ENCODE measurements at regions not wholly inside any gene's neighbourhood (a gene's known extent, or its start where the extent isn't known, plus 50 kb on each side); places are given as distances from the start of the nearest gene placed in this dataset.

GRCh38 chr2:212607080-212607479, 68.5 kb upstream of the ERBB4 start:
- no peak overlapping the region for H3K4me3 ChIP-seq
- no peak for DNase-seq
- intact Hi-C loops (cut with DNase I; ENCODE audit: low total_unique reads), result no loop called here
- H3K27ac ChIP-seq, result no peak overlapping the region
- TF ChIP-seq POLR2A (IDR thresholded peaks at IDR 0.05), result no peak
- no peak for TF ChIP-seq POLR2AphosphoS5 (IDR thresholded peaks at IDR 0.05)
- no peak for TF ChIP-seq CTCF (IDR thresholded peaks at IDR 0.05 in 8 of 11, conservative IDR thresholded peaks at IDR 0.05 in 3 of 11)
- H3K27me3 ChIP-seq (replicated peaks in 1 of 7), result peaks cover 0 to 5% (median 0%) of the 10 kb centered on the region in 7 donors
- H3K9me3 ChIP-seq, result no peaks in the 10 kb centered on the region
- no peaks in the 10 kb centered on the region for H3K4me1 ChIP-seq
- WGBS, 5 donors, result 55 to 70% (median 60%) methylated on average over 2 of the region's 2 CpGs
- no peaks in the 10 kb centered on the region for H3K36me3 ChIP-seq

- H3K36me3 ChIP-seq, result no peaks in the 10 kb centered on the region
- WGBS, 5 donors, result 89 to 100% (median 94%) methylated on average over 1 of the region's 1 CpG
- intact Hi-C loops (cut with DNase I; ENCODE audit: low total_unique reads), result no loop called here
These were observed 67.6 kb upstream of the ERBB4 start for GRCh38 chr2:212606232-212606631.

GRCh38 chr2:212596688-212597087, 58.1 kb upstream of the ERBB4 start:
- Histone ChIP-seq H3K27me3 (replicated peaks in 1 of 7) (no peaks in the 10 kb centered on the region), H3K4me1 (no peaks in the 10 kb centered on the region), H3K27ac (no peak overlapping the region), H3K4me3 (no peak overlapping the region), H3K36me3 (no peaks in the 10 kb centered on the region), H3K9me3 (no peaks in the 10 kb centered on the region)
- TF ChIP-seq POLR2A (IDR thresholded peaks at IDR 0.05) (no peak), CTCF (IDR thresholded peaks at IDR 0.05 in 8 of 11, conservative IDR thresholded peaks at IDR 0.05 in 3 of 11) (no peak), POLR2AphosphoS5 (IDR thresholded peaks at IDR 0.05) (no peak)
- no peak for DNase-seq
- 72 to 84% (median 81%) methylated on average over 3 of the region's 3 CpGs for WGBS, 5 donors
- intact Hi-C loops (cut with DNase I; ENCODE audit: low total_unique reads), result no loop called here

More at GRCh38 chr2:212606232-212606631, 67.6 kb upstream of the ERBB4 start:
- Histone ChIP-seq H3K9me3 (no peaks in the 10 kb centered on the region), H3K27ac (no peak overlapping the region), H3K4me3 (no peak overlapping the region), H3K4me1 (no peaks in the 10 kb centered on the region), H3K27me3 (replicated peaks in 1 of 7) (peaks cover 0 to 5% (median 0%) of the 10 kb centered on the region in 7 donors)
- no peak for TF ChIP-seq POLR2A (IDR thresholded peaks at IDR 0.05)
- no peak for TF ChIP-seq POLR2AphosphoS5 (IDR thresholded peaks at IDR 0.05)
- TF ChIP-seq CTCF (IDR thresholded peaks at IDR 0.05 in 8 of 11, conservative IDR thresholded peaks at IDR 0.05 in 3 of 11), result no peak
- DNase-seq, result no peak

GRCh38 chr2:212596276-212596675, 57.7 kb upstream of the ERBB4 start:
- no peak for TF ChIP-seq POLR2AphosphoS5 (IDR thresholded peaks at IDR 0.05)
- TF ChIP-seq CTCF (IDR thresholded peaks at IDR 0.05 in 8 of 11, conservative IDR thresholded peaks at IDR 0.05 in 3 of 11), result no peak
- TF ChIP-seq POLR2A (IDR thresholded peaks at IDR 0.05), result no peak
- H3K27ac ChIP-seq, result no peak overlapping the region
- intact Hi-C loops (cut with DNase I; ENCODE audit: low total_unique reads), result no loop called here
- DNase-seq, result no peak
- H3K4me1 ChIP-seq, result no peaks in the 10 kb centered on the region
- H3K4me3 ChIP-seq, result no peak overlapping the region
- H3K36me3 ChIP-seq, result no peaks in the 10 kb centered on the region
- 67 to 80% (median 71%) methylated on average over 3 of the region's 3 CpGs for WGBS, 5 donors
- no peaks in the 10 kb centered on the region for H3K9me3 ChIP-seq
- no peaks in the 10 kb centered on the region for H3K27me3 ChIP-seq (replicated peaks in 1 of 7)

Measured in spleen (tissue), 11 donors.